ENCODE measurements at regions not wholly inside any gene's neighbourhood (a gene's known extent, or its start where the extent isn't known, plus 50 kb on each side); places are given as distances from the start of the nearest gene placed in this dataset.

- TF ChIP-seq CTCF (IDR thresholded peaks at IDR 0.05) (no peak), POLR2A (IDR thresholded peaks at IDR 0.05) (no peak)
Observed at GRCh38 chr1:67544921-67545320, 114.7 kb upstream of the SERBP1 start.

All from heart left ventricle (tissue), 13 donors.